HEK293T (cell line): ENCODE measurements at regions not wholly inside any gene's neighbourhood (a gene's known extent, or its start where the extent isn't known, plus 50 kb on each side); places are given as distances from the start of the nearest gene placed in this dataset.

Source experiments
- ARNT ChIP-seq: fragments of 450-650 bp; IDR thresholded peaks from 2 replicates; pipeline ENCODE4 v1.6.1; 2017; ENCODE audit warnings: mild to moderate bottlenecking
- ELF4 ChIP-seq: fragments of 450-650 bp; IDR thresholded peaks from 2 replicates; pipeline ENCODE4 v1.6.1; 2017; ENCODE audit warnings: antibody characterized with exemption
- HDGF ChIP-seq: fragments of 450-650 bp; IDR thresholded peaks from 2 replicates; pipeline ENCODE4 v1.6.1; 2017; ENCODE audit warnings: antibody characterized with exemption, borderline replicate concordance
- PKNOX1 ChIP-seq: fragments of 450-650 bp; IDR thresholded peaks from 2 replicates; pipeline ENCODE4 v1.6.1; 2016

GRCh38 chrX:118207831-118208453 is 91.3 kb upstream of the KLHL13 start:
- TF ChIP-seq HDGF (no peak), PKNOX1 (no peak), ELF4 (no peak), ARNT (no peak)
